SK-N-MC (cell line): ENCODE measurements at regions not wholly inside any gene's neighbourhood (a gene's known extent, or its start where the extent isn't known, plus 50 kb on each side); places are given as distances from the start of the nearest gene placed in this dataset.

Experiments
- EZH2 ChIP-seq: fragments of 200-600 bp; sonication (generic); IDR thresholded peaks from one replicate; pipeline ENCODE4 v1.6.1; 2017; ENCODE audit warnings: antibody characterized with exemption
- FOXP2 ChIP-seq: optimal IDR thresholded peaks from 2 replicates; pipeline ENCODE3; 2011; ENCODE audit warnings: mild to moderate bottlenecking, moderate library complexity; ENCODE audit not compliant: insufficient read depth; ENCODE audit errors: extremely low read length, control extremely low read depth
- POLR2AphosphoS5 ChIP-seq: IDR thresholded peaks from 2 replicates; pipeline ENCODE4 v1.6.1; 2012; ENCODE audit warnings: mild to moderate bottlenecking, low read depth, low read length, borderline replicate concordance

DNA sequence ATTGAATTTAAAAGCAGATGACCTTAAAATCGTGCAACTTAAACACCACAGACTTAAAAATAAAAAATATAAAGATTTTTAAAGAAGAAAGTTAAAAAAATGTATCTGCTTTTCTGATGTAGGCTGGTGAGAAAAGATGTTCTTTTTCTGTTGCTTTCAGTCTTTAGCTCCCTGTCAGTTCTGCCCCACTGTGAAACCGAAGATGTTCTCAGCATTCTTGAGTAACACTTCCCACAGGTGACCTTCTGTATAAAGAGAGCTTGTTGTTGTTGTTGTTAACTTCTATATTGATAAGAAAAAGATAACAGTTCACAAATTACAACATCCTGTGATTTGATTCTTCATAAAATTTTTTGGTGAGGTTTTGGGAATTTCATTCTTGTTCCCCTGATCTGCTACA, 377.9 kb upstream of the RGS6 start:
- no peak for TF ChIP-seq EZH2
- TF ChIP-seq POLR2AphosphoS5, result no peak
- no peak for TF ChIP-seq FOXP2
